HG03108 (cell line): ENCODE measurements at regions not wholly inside any gene's neighbourhood (a gene's known extent, or its start where the extent isn't known, plus 50 kb on each side); places are given as distances from the start of the nearest gene placed in this dataset.
"Not testable (repeated sequence)": the region's sequence is repeated elsewhere in the genome, so short reads cannot be mapped to it uniquely, and the experiment has no call there.

Experiments
- ATAC-seq: cut with Tn5 transposase; IDR thresholded peaks from one replicate; pipeline ENCODE4 v1.9.1; 2021; ENCODE audit warnings: moderate library complexity; ENCODE audit not compliant: unreplicated experiment

GRCh38 chr1:82366689-82367088, 566.0 kb downstream of the ADGRL2 start:
- no peak for ATAC-seq

DNA sequence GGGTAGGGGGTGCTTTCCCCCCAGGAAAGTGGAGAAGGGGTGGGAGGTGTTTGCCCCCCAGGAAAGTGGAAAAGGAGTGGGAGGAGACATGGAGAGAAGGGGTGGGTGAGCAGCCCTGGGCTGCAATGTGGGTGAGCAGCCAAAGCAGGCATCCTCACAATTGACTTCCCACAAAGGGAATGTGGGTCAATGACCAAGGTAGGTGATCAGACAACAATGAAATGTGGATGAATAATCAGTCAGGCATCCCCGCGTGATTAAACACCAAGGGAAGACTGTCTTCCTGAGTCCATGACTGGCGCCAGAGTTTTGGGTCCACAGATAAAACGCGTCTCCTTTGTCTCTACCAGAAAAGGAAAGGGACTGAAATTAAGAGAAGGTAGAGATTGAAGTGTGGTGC, 558.8 kb downstream of the ADGRL2 start:
- not testable (repeated sequence) for ATAC-seq

DNA sequence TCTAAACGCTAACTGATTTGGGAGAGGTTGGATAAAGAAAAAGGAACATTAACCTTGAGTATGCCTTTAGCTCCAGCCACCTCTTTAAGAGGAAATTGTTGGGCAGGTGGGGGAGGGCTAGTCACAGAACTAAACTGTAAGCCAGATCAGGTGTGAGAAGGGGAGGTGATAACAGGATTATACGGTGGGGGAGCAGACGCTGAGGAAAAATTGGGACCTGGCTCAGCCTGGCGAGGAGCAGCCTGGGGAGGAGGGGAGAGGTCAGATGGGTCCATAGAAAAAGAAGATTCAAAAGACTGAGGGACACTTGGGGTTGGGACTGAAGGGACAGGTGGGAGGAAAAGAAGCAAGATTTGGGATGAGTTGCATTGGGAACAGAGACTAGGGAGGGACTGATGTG, 558.0 kb downstream of the ADGRL2 start:
- not testable (repeated sequence) for ATAC-seq

GRCh38 chr1:82354546-82354945, 553.8 kb downstream of the ADGRL2 start:
- ATAC-seq = not testable (repeated sequence)

GRCh38 chr1:82348487-82348886, 547.8 kb downstream of the ADGRL2 start:
- ATAC-seq = no peak

DNA sequence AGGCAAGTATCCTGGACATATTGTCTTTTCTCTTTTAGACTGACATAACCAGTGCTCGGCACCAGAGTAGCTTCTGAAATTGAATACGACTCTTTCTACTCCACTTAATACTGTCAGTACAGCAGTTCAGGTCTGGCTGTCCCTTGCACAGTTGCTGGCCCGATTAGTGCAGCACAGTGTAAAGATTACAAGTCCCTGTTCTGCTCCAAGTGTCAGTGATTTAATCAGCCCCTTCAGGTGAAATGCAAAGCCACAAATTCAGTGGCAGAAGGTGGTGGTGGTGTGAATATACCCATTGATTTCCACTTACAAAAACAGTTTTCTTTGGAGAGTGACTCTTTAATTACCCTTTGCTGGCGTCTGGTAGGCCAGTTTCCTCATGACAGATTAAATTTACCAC, 545.4 kb downstream of the ADGRL2 start:
- no peak for ATAC-seq

GRCh38 chr1:82343381-82343780, 542.6 kb downstream of the ADGRL2 start:
- ATAC-seq = no peak

GRCh38 chr1:82337635-82338034, 536.9 kb downstream of the ADGRL2 start:
- no peak for ATAC-seq

GRCh38 chr1:82330330-82330729, 529.6 kb downstream of the ADGRL2 start:
- no peak for ATAC-seq

GRCh38 chr1:82329226-82329625, 528.5 kb downstream of the ADGRL2 start:
- no peak for ATAC-seq

DNA sequence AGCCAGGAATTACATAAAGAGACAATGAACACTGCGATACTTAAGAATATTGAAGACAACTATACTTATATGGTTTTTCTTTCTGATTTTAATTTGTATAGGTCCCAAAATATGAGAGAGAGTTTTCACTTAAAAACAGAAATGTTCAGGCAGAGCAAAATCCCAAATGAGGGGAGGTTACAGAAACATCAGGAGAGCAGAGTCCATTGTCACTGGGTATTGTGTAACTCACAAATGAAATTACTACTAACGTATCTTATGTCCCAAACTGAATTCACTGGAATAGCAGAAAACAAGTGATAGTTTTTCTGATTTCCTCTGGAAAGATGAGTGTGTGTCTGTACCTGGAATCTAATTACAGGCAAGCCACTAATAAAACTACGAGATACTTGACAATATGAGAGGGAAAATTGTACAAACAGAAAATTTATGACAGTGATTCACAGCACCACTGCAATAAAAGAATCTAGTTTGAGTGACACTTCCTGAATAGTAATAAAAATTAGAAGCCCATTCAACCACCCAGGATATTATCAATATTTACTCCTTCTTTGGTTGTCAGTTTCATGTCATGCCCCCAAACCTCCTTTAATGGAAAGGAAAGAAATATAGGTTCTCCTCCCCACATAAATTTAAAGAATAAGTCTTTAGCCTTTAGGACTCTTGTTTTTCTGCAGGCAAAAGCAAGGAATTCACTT, 522.6 kb downstream of the ADGRL2 start:
- no peak for ATAC-seq

DNA sequence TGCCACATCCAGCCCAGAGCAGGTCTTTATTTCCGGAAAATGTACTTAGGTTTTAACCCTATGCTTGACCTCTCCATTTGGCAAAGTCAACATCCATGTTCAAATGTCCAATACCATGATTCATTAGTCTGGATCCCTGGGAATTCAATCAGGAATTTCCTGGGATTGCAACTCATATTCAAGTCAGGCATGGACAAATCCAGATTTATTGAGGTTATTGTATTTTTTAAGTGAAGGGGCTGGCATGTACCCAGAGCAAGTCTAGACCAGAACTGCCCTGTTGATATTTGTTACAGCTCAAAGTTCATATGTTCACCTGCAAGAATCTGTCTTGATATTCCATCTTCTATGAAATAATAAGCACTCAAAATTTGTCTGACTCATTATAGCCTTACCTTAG, 521.1 kb downstream of the ADGRL2 start:
- no peak for ATAC-seq

GRCh38 chr1:82319546-82319945, 518.8 kb downstream of the ADGRL2 start:
- ATAC-seq = no peak

- ATAC-seq = no peak
Measured at GRCh38 chr1:82318921-82319320, 518.2 kb downstream of the ADGRL2 start.

GRCh38 chr1:82318265-82318664, 517.5 kb downstream of the ADGRL2 start:
- ATAC-seq = no peak

- no peak for ATAC-seq
Measured at GRCh38 chr1:82317671-82318070, 516.9 kb downstream of the ADGRL2 start.

DNA sequence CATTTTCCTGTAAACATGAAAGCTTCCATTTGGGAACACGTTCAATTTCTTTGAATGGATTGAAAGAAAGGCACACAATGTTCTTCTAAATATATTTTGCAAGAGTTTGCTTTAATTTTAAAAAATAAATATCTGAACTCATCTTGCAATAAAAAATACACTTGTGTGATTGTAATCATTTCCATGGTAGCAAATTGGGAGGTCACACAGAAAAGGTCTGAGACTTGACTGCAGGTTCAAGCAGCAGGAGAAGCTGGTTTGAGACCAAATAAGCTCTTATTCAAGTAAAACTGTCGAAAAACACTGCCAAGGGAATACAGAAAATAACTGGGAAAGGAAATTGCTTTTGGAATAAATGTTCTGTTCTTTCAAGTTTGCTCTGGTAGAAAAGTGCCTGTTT, 498.9 kb downstream of the ADGRL2 start:
- no peak for ATAC-seq

GRCh38 chr1:82299056-82299455, 498.3 kb downstream of the ADGRL2 start:
- ATAC-seq = no peak

DNA sequence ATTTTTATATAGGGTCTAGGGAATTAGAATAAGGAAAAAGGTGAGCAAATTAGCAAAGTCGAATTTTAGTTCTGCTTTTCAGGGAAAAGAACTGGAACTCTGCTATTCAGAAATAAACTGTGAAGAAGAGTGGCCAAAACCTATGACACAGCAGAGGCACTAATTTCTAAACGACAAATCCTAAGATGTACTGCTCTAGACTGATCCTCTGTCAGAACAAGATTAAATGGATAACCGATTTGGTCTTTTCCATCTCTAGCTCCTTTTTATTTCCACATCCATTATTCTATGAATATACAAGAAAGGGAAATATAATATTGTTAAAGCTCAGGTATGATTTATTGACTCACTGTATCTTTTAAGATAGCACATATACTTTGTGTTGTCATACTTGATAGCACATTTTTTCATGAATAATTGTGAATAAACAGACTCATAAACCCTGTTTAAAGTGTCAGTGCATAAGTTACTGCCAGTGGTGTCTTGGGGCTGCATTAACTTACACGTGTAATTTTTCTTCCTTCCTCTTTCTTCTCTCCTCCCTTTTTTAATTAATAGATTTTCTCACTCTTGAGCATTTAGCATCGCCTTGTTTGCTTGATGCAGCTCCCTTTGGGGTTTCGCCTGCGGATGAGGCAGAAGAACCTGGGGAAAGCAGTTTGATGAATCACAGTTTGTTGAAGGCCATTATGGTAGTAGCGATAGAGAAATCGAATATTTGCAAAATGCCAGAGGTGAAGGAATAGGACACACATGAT, 496.6 kb downstream of the ADGRL2 start:
- no peak for ATAC-seq

DNA sequence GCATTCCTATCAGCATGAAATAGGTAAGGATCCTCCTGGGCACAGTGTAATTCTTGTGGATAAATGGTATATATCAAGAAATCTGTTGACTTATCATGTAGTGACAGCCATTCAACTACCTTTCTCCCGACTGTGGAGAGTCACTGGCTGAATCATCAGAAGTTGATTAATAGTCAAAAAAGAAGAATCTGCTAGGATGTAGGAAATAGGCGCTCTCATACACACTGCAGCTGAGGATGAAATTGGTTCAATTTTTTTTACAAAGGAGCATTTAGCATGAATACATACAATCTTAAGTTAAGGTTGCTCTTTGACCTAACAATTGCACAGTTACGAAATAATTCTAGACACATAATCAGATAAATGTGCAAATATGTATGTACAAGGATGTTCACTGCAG, 486.8 kb downstream of the ADGRL2 start:
- no peak for ATAC-seq

GRCh38 chr1:82284213-82284612, 483.5 kb downstream of the ADGRL2 start:
- ATAC-seq = no peak

DNA sequence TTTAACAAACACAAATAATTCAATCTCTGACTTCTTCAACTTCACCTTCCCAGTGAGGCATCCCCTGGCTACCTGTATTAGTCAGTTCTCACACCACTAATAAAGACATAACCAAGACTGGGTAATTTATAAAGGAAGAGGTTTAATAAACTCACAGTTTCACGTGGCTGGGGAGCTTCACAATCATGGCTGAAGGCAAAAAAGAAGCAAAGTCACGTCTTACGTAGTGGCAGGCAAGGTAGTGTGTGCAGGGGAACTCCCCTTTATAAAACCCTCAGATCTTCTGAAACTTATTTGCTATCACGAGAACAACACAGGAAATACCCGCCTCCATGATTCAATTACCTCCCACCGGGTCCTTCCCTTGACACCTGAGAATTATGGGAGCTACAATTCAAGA, 478.5 kb downstream of the ADGRL2 start:
- no peak for ATAC-seq

GRCh38 chr1:82273816-82274215, 473.1 kb downstream of the ADGRL2 start:
- no peak for ATAC-seq
